ENCODE measurements at regions not wholly inside any gene's neighbourhood (a gene's known extent, or its start where the extent isn't known, plus 50 kb on each side); places are given as distances from the start of the nearest gene placed in this dataset.

- TF ChIP-seq POLR2A (IDR thresholded peaks at IDR 0.05) (no peak), CTCF (IDR thresholded peaks at IDR 0.05) (no peak)
Observed at GRCh38 chr1:229171934-229172333, 99.0 kb upstream of the RAB4A start.

All from prostate gland (tissue), 2 donors.